Adipocyte (in vitro differentiated cells): ENCODE measurements at regions not wholly inside any gene's neighbourhood (a gene's known extent, or its start where the extent isn't known, plus 50 kb on each side); places are given as distances from the start of the nearest gene placed in this dataset.
A peak's percentile ranks its signal among the peaks of the same experiment; 100 is the strongest.

Experiments
- DNase-seq: peaks from one replicate; pipeline ENCODE4 v3.0.0-alpha.2; 2015; ENCODE audit warnings: low read depth
- H3K27me3 ChIP-seq: replicated peaks from 2 replicates; pipeline ENCODE4 v1.7.0; 2013; ENCODE audit warnings: mild to moderate bottlenecking, low read length, moderate library complexity; ENCODE audit not compliant: control insufficient read depth, insufficient read depth
- H3K36me3 ChIP-seq: 2 replicates; pipeline ENCODE4 v1.7.0; 2013; ENCODE audit warnings: low read length, mild to moderate bottlenecking, moderate library complexity; ENCODE audit not compliant: control insufficient read depth, insufficient read depth, severe bottlenecking
- H3K4me1 ChIP-seq: 2 replicates; pipeline ENCODE4 v1.7.0; 2013; ENCODE audit warnings: mild to moderate bottlenecking, low read length, moderate library complexity; ENCODE audit not compliant: control insufficient read depth, insufficient read depth
- H3K4me3 ChIP-seq: 2 replicates; pipeline ENCODE4 v1.7.0; 2013; ENCODE audit warnings: mild to moderate bottlenecking, low read length, moderate library complexity
- H3K9ac ChIP-seq: 2 replicates; pipeline ENCODE4 v1.7.0; 2013; ENCODE audit warnings: mild to moderate bottlenecking, low read length, moderate library complexity
- H3K9me3 ChIP-seq: 2 replicates; pipeline ENCODE4 v1.7.0; 2013; ENCODE audit warnings: mild to moderate bottlenecking, low read length, moderate library complexity; ENCODE audit not compliant: control insufficient read depth

GRCh38 chr9:90966480-90967144 is 165.0 kb downstream of the SYK start:
- H3K9me3 ChIP-seq, result no peaks in the 10 kb centered on the region
- DNase-seq, result peak; percentile 75
- peaks cover 5% of the 10 kb centered on the region for H3K4me1 ChIP-seq
- H3K27me3 ChIP-seq, result no peaks in the 10 kb centered on the region
- H3K9ac ChIP-seq, result no peak overlapping the region
- no peak overlapping the region for H3K4me3 ChIP-seq
- H3K36me3 ChIP-seq, result no peaks in the 10 kb centered on the region

DNA sequence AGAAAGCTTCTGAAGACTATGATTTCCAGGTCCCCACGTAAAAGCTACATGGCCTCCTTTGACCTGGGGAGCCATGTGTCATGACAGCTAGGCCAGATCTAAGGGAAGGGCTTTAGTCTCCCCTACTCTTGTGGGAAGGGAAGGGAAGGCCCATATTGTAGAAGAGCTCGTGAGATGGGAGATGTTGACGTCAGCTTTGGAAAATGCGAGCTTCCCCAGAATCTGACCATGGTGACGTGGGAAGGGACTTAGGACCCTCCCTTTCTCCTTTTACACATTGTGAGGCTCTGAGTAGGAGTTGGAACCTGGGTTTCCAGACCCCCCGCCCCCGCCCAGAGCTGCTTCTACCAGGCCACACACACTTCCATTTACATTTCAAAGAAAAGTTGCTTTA is 165.5 kb downstream of the SYK start:
- Histone ChIP-seq H3K36me3 (no peaks in the 10 kb centered on the region), H3K4me3 (no peak overlapping the region), H3K4me1 (peaks cover 5% of the 10 kb centered on the region), H3K9me3 (no peaks in the 10 kb centered on the region), H3K9ac (no peak overlapping the region), H3K27me3 (no peaks in the 10 kb centered on the region)
- no peak for DNase-seq

GRCh38 chr9:90969021-90969675 is 167.5 kb downstream of the SYK start:
- Histone ChIP-seq H3K4me1 (peaks cover 4% of the 10 kb centered on the region), H3K9me3 (no peaks in the 10 kb centered on the region), H3K36me3 (no peaks in the 10 kb centered on the region), H3K27me3 (no peaks in the 10 kb centered on the region), H3K9ac (no peak overlapping the region), H3K4me3 (no peak overlapping the region)
- DNase-seq, result no peak

- no peaks in the 10 kb centered on the region for H3K4me1 ChIP-seq
- no peak overlapping the region for H3K4me3 ChIP-seq
- DNase-seq, result no peak
- no peaks in the 10 kb centered on the region for H3K27me3 ChIP-seq
- H3K9me3 ChIP-seq, result no peaks in the 10 kb centered on the region
- no peak overlapping the region for H3K9ac ChIP-seq
- H3K36me3 ChIP-seq, result no peaks in the 10 kb centered on the region
Measured at GRCh38 chr9:90970608-90971007, 169.0 kb downstream of the SYK start.

DNA sequence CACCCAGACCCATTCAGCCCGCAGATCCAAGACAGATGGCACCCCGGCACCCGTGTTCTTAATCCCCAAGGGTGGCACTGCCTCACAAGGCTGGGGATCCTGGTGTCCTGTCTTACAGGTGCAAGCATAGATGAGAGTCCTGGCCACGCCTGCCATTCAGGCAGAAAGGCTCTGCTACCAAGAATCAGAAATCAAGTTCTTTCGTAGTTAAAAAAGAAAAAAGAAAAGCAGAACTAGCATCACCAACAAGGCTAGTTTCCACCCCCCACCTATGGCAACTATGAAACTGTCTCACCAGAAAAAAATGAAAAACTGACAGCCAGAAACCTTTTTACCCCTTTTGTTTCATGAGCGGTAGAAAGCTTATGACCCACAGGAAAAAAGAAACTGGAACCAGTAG is 170.4 kb downstream of the SYK start:
- no peaks in the 10 kb centered on the region for H3K4me1 ChIP-seq
- H3K4me3 ChIP-seq, result no peak overlapping the region
- no peaks in the 10 kb centered on the region for H3K9me3 ChIP-seq
- H3K36me3 ChIP-seq, result no peaks in the 10 kb centered on the region
- DNase-seq, result no peak
- H3K9ac ChIP-seq, result no peak overlapping the region
- H3K27me3 ChIP-seq, result no peaks in the 10 kb centered on the region

- H3K27me3 ChIP-seq, result no peaks in the 10 kb centered on the region
- peak; percentile 79 for DNase-seq
- no peaks in the 10 kb centered on the region for H3K36me3 ChIP-seq
- H3K4me1 ChIP-seq, result no peaks in the 10 kb centered on the region
- H3K4me3 ChIP-seq, result no peak overlapping the region
- no peak overlapping the region for H3K9ac ChIP-seq
- H3K9me3 ChIP-seq, result no peaks in the 10 kb centered on the region
Measured at GRCh38 chr9:90974016-90974415, 172.4 kb downstream of the SYK start.

DNA sequence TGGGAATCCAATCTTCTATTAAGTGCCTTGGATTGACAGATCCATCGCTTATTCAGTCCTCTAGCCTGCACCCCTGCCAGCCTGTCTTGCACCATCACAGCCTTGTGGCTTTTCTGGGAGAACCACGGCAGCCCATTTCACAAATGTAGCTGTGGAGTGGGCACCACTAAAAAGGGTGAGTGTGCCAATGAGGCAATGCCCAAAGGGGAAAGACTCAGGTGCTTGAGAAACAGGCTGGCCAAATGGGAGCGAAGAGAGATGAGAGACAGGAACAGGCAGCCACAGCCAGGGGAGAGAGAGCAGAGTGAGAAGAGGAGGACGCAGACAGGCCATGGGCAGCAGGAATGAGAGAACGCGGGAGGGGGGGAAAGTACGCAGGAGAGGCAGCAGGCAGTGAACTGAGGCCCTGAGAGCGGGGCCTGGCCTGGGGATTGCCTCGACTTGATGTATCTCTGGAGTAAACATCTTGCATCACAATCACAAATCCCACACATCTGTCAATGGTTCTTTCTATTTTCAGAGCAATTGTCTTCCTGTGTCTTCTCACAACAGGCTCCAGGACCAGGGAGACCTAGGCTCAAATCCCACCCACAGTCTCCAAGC is 173.1 kb downstream of the SYK start:
- Histone ChIP-seq H3K4me1 (no peaks in the 10 kb centered on the region), H3K4me3 (no peak overlapping the region), H3K9ac (no peak overlapping the region), H3K9me3 (no peaks in the 10 kb centered on the region), H3K36me3 (no peaks in the 10 kb centered on the region), H3K27me3 (no peaks in the 10 kb centered on the region)
- DNase-seq, result no peak

DNA sequence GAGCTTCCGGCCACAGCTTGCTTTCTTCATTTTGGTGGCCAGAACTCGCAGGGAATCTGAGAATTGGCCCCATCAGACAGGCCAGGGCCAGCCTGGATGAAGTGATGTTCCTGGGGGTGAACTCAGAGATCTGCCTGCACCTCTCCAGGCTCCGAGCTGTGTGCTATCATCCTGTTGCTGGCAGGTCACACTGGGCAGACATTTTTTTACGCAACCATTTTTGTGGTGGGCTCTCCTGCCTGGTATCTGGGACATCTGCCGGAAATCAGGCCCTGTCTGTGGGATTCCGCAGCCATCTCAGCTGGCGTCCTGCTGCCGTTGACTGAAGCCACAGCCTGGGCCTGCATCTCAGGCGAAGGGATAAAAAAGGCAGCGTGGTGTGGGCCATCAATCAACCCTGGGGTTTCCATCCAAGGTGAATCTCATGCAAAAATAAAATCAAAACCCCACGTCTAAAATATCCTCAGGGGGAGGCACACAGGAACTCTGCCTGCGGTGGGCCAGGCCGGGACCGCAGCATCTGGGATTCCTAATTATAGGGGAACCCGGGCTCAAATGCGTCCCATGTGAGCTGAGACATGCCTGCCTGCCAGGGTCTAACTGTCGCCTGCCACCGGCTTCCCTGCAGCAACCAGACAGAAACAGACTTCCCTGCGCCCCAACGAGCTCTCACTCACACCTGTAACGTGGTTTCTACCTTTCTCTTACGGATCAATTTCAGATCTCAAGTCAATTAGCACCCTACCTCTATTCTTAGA is 174.3 kb downstream of the SYK start:
- Histone ChIP-seq H3K27me3 (no peaks in the 10 kb centered on the region), H3K4me3 (no peak overlapping the region), H3K9ac (no peak overlapping the region)

GRCh38 chr9:90979138-90979551 is 177.5 kb downstream of the SYK start:
- no peaks in the 10 kb centered on the region for H3K27me3 ChIP-seq
- no peak overlapping the region for H3K9ac ChIP-seq
- no peaks in the 10 kb centered on the region for H3K4me1 ChIP-seq
- DNase-seq, result no peak
- H3K36me3 ChIP-seq, result no peaks in the 10 kb centered on the region
- H3K4me3 ChIP-seq, result no peak overlapping the region
- no peaks in the 10 kb centered on the region for H3K9me3 ChIP-seq

More for the DNA sequence above, 174.3 kb downstream of the SYK start:
- H3K36me3 ChIP-seq, result no peaks in the 10 kb centered on the region
- H3K9me3 ChIP-seq, result no peaks in the 10 kb centered on the region
- DNase-seq, result no peak
- H3K4me1 ChIP-seq, result no peaks in the 10 kb centered on the region

DNA sequence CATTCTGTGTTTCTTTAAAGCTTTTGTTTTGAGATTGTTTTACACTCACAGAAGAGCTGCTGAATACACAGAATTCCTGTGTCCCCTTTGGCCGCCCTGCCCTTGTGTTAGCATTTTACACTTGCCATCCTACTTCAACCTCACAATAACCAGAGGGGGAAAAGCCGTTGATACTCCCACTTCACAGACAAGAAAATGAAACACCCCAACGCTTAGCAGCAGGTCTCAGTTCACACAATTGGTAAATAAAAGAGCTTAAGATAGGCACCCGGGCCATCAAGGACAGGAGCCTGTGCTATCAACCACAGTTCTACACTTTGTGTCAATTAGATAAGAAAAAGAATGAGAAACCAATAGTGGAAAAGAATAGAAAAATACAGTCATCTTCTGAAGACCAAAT is 178.0 kb downstream of the SYK start:
- no peak overlapping the region for H3K9ac ChIP-seq
- no peaks in the 10 kb centered on the region for H3K27me3 ChIP-seq
- DNase-seq, result no peak
- H3K36me3 ChIP-seq, result no peaks in the 10 kb centered on the region
- no peaks in the 10 kb centered on the region for H3K9me3 ChIP-seq
- no peaks in the 10 kb centered on the region for H3K4me1 ChIP-seq
- H3K4me3 ChIP-seq, result no peak overlapping the region

- no peak overlapping the region for H3K9ac ChIP-seq
- DNase-seq, result no peak
- H3K36me3 ChIP-seq, result no peaks in the 10 kb centered on the region
- H3K9me3 ChIP-seq, result no peaks in the 10 kb centered on the region
- H3K4me1 ChIP-seq, result peaks cover 4% of the 10 kb centered on the region
- no peaks in the 10 kb centered on the region for H3K27me3 ChIP-seq
- H3K4me3 ChIP-seq, result no peak overlapping the region
Measured at GRCh38 chr9:90981726-90982125, 180.1 kb downstream of the SYK start.
